ENCODE measurements at regions not wholly inside any gene's neighbourhood (a gene's known extent, or its start where the extent isn't known, plus 50 kb on each side); places are given as distances from the start of the nearest gene placed in this dataset.
"Not testable (repeated sequence)": the region's sequence is repeated elsewhere in the genome, so short reads cannot be mapped to it uniquely, and the experiment has no call there.

DNA sequence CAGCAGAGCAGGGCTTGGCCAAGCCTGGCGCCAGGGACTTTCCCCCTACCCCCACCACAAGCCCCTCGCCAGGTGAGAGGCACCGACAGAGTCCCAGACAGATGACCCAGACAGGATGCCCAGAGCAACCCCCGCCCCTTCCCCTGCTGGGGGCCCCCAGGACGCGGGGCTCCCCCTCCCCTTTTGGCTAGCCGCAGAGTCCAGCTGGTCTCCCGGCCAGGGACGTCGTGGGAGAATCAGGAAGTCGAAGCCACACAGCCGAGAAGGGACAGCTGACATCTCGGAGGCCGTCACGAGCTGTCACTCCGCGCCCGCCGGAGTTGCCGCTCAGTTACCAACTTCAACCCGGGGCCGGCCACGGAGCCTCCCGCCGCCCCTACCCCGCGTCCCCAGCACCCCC, 84.6 kb upstream of the FRG2C start:
- H3K36me3 ChIP-seq (ENCODE audit: control insufficient read depth in 2 of 2, extremely low read depth in 1 of 2, insufficient read depth in 2 of 2, low read length in 2 of 2); H3K9me3 ChIP-seq (ENCODE audit: control insufficient read depth, low read depth, low read length); dilution Hi-C loops (cut with MboI; ENCODE audit: extremely low pct_ligation_motif_present, low sequenced_read_pairs); H3K9ac ChIP-seq (ENCODE audit: control insufficient read depth, extremely low read depth, insufficient read depth, low read length); H4K20me1 ChIP-seq (ENCODE audit: control insufficient read depth, extremely low read depth, insufficient read depth, low read length); H3K4me1 ChIP-seq (ENCODE audit: control insufficient read depth, extremely low read depth, insufficient read depth, low read length); H3K9me1 ChIP-seq (ENCODE audit: control insufficient read depth, extremely low read depth, insufficient read depth, low read length); H3K4me3 ChIP-seq (ENCODE audit: control insufficient read depth in 2 of 3, extremely low read depth in 1 of 3, insufficient read depth in 2 of 3, low read depth in 1 of 3, low read length in 3 of 3); H3K79me2 ChIP-seq (ENCODE audit: control insufficient read depth, insufficient read depth, low read length); DNase-seq (ENCODE audit: low read depth, low spot score); H3K27me3 ChIP-seq (ENCODE audit: control insufficient read depth, extremely low read depth, insufficient read depth, low read length); H3K4me2 ChIP-seq (ENCODE audit: control insufficient read depth, extremely low read depth, insufficient read depth, low read depth, low read length); H3K27ac ChIP-seq (ENCODE audit: control insufficient read depth, insufficient read depth, low read length); H2AFZ ChIP-seq (ENCODE audit: control insufficient read depth, low read length); FAIRE-seq: not testable (repeated sequence)

DNA sequence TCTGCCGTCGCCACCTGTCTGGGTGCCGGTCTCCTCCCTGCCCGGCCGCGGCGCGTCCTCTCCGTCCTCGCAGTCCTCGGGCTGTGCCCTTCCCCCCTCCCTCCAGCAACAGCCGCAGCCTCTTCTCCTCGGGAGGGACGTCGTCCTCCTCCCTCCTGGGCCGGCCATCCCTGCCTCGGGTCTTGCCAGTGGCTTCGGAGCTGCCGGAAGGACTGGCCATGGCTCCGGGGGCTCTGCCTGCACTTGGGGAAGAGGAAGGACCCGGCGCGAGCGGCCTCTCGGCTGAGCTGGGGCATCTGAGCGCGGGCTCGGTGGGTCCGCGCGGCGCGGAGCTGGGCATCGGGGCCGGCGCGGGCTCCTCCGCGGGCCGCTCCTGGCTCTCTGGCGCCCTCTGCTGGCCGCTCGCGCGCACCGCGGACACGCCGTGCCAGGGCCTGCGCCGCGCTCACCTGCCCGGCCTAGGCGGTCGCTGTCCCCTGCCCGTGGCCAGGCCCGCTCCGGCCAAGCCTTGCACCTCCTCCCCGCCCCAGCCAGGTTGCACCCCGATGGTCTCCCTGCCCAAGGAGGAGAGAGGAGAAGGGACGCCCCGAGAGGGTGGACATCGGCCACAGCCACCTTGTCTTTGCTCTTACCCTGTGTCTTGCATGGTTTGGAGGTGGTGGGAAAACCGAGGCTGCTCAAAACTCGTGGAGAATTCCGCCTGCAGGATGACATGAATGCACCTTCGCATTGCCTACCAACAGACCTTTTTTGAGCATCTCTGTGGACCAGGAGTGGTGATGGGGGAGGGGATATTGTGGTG, 83.9 kb upstream of the FRG2C start:
- peak overlapping the region; percentile 48 for H3K4me2 ChIP-seq (ENCODE audit: control insufficient read depth, extremely low read depth, insufficient read depth, low read depth, low read length)
- H3K9ac ChIP-seq (ENCODE audit: control insufficient read depth, extremely low read depth, insufficient read depth, low read length); H3K36me3 ChIP-seq (ENCODE audit: control insufficient read depth in 2 of 2, extremely low read depth in 1 of 2, insufficient read depth in 2 of 2, low read length in 2 of 2); H3K4me1 ChIP-seq (ENCODE audit: control insufficient read depth, extremely low read depth, insufficient read depth, low read length); H3K9me3 ChIP-seq (ENCODE audit: control insufficient read depth, low read depth, low read length); H3K27ac ChIP-seq (ENCODE audit: control insufficient read depth, insufficient read depth, low read length); H3K27me3 ChIP-seq (ENCODE audit: control insufficient read depth, extremely low read depth, insufficient read depth, low read length); H3K79me2 ChIP-seq (ENCODE audit: control insufficient read depth, insufficient read depth, low read length); FAIRE-seq; DNase-seq (ENCODE audit: low read depth, low spot score); dilution Hi-C loops (cut with MboI; ENCODE audit: extremely low pct_ligation_motif_present, low sequenced_read_pairs); H4K20me1 ChIP-seq (ENCODE audit: control insufficient read depth, extremely low read depth, insufficient read depth, low read length); H3K9me1 ChIP-seq (ENCODE audit: control insufficient read depth, extremely low read depth, insufficient read depth, low read length): not testable (repeated sequence)
- TF ChIP-seq, protein P1, sequence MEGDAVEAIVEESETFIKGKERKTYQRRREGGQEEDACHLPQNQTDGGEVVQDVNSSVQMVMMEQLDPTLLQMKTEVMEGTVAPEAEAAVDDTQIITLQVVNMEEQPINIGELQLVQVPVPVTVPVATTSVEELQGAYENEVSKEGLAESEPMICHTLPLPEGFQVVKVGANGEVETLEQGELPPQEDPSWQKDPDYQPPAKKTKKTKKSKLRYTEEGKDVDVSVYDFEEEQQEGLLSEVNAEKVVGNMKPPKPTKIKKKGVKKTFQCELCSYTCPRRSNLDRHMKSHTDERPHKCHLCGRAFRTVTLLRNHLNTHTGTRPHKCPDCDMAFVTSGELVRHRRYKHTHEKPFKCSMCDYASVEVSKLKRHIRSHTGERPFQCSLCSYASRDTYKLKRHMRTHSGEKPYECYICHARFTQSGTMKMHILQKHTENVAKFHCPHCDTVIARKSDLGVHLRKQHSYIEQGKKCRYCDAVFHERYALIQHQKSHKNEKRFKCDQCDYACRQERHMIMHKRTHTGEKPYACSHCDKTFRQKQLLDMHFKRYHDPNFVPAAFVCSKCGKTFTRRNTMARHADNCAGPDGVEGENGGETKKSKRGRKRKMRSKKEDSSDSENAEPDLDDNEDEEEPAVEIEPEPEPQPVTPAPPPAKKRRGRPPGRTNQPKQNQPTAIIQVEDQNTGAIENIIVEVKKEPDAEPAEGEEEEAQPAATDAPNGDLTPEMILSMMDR (optimal IDR thresholded peaks at IDR 0.05 in 1 of 3, IDR thresholded peaks at IDR 0.05 in 1 of 3, conservative IDR thresholded peaks at IDR 0.05 in 1 of 3; ENCODE audit: extremely low read depth in 1 of 3, insufficient read depth in 2 of 3, low read length in 3 of 3): peak in 2 of 3 experiments; percentile 24 to 44
- peak overlapping the region in 1 of 3 experiments; percentile 24 for H3K4me3 ChIP-seq (ENCODE audit: control insufficient read depth in 2 of 3, extremely low read depth in 1 of 3, insufficient read depth in 2 of 3, low read depth in 1 of 3, low read length in 3 of 3)
- H2AFZ ChIP-seq (ENCODE audit: control insufficient read depth, low read length): peak overlapping the region; percentile 49

DNA sequence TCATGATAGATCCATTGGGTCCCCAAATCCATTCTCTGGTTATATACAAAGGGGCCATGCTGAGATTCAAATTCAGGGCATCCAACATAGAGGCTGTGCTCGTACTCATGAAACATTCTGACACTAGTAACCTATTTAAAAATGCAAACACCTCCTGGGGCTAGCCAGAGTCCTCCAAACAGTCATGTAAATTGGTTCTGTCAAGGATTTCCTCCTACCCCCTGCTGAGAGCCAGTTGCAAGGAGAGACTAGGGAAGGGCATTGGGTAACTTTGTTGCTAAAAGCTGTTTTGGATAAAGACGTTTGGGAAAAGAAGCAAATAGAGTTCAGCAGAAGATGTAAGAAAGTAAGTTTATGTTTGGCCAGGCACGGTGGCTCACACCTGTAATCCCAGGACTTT, 81.6 kb upstream of the FRG2C start:
- DNase-seq (ENCODE audit: low read depth, low spot score); H3K9ac ChIP-seq (ENCODE audit: control insufficient read depth, extremely low read depth, insufficient read depth, low read length); H3K9me3 ChIP-seq (ENCODE audit: control insufficient read depth, low read depth, low read length); H3K9me1 ChIP-seq (ENCODE audit: control insufficient read depth, extremely low read depth, insufficient read depth, low read length); H3K4me3 ChIP-seq (ENCODE audit: control insufficient read depth in 2 of 3, extremely low read depth in 1 of 3, insufficient read depth in 2 of 3, low read depth in 1 of 3, low read length in 3 of 3); H3K79me2 ChIP-seq (ENCODE audit: control insufficient read depth, insufficient read depth, low read length); H2AFZ ChIP-seq (ENCODE audit: control insufficient read depth, low read length); dilution Hi-C loops (cut with MboI; ENCODE audit: extremely low pct_ligation_motif_present, low sequenced_read_pairs); H3K27me3 ChIP-seq (ENCODE audit: control insufficient read depth, extremely low read depth, insufficient read depth, low read length); H4K20me1 ChIP-seq (ENCODE audit: control insufficient read depth, extremely low read depth, insufficient read depth, low read length); H3K36me3 ChIP-seq (ENCODE audit: control insufficient read depth in 2 of 2, extremely low read depth in 1 of 2, insufficient read depth in 2 of 2, low read length in 2 of 2); H3K4me1 ChIP-seq (ENCODE audit: control insufficient read depth, extremely low read depth, insufficient read depth, low read length); H3K27ac ChIP-seq (ENCODE audit: control insufficient read depth, insufficient read depth, low read length); FAIRE-seq; H3K4me2 ChIP-seq (ENCODE audit: control insufficient read depth, extremely low read depth, insufficient read depth, low read depth, low read length): not testable (repeated sequence)

GRCh38 chr3:75583116-75583515, 81.0 kb upstream of the FRG2C start:
- H3K36me3 ChIP-seq (ENCODE audit: control insufficient read depth in 2 of 2, extremely low read depth in 1 of 2, insufficient read depth in 2 of 2, low read length in 2 of 2); FAIRE-seq; H3K9ac ChIP-seq (ENCODE audit: control insufficient read depth, extremely low read depth, insufficient read depth, low read length); H3K27me3 ChIP-seq (ENCODE audit: control insufficient read depth, extremely low read depth, insufficient read depth, low read length); H3K9me1 ChIP-seq (ENCODE audit: control insufficient read depth, extremely low read depth, insufficient read depth, low read length); dilution Hi-C loops (cut with MboI; ENCODE audit: extremely low pct_ligation_motif_present, low sequenced_read_pairs); H3K27ac ChIP-seq (ENCODE audit: control insufficient read depth, insufficient read depth, low read length); DNase-seq (ENCODE audit: low read depth, low spot score); H3K4me1 ChIP-seq (ENCODE audit: control insufficient read depth, extremely low read depth, insufficient read depth, low read length); H2AFZ ChIP-seq (ENCODE audit: control insufficient read depth, low read length); H3K9me3 ChIP-seq (ENCODE audit: control insufficient read depth, low read depth, low read length); H3K79me2 ChIP-seq (ENCODE audit: control insufficient read depth, insufficient read depth, low read length); H4K20me1 ChIP-seq (ENCODE audit: control insufficient read depth, extremely low read depth, insufficient read depth, low read length); H3K4me2 ChIP-seq (ENCODE audit: control insufficient read depth, extremely low read depth, insufficient read depth, low read depth, low read length); H3K4me3 ChIP-seq (ENCODE audit: control insufficient read depth in 2 of 3, extremely low read depth in 1 of 3, insufficient read depth in 2 of 3, low read depth in 1 of 3, low read length in 3 of 3): not testable (repeated sequence)

Measured in keratinocyte (primary cell).